Mucosa of descending colon (tissue), 3 donors: ENCODE measurements at regions not wholly inside any gene's neighbourhood (a gene's known extent, or its start where the extent isn't known, plus 50 kb on each side); places are given as distances from the start of the nearest gene placed in this dataset.
"Not testable (repeated sequence)": the region's sequence is repeated elsewhere in the genome, so short reads cannot be mapped to it uniquely, and the experiment has no call there.

Experiments
- ATAC-seq: fragments of 200-7000 bp; cut with Tn5 transposase; one replicate; pipeline ENCODE4 v1.9.1; 2020; ENCODE audit warnings: mild to moderate bottlenecking, moderate library complexity
- DNase-seq, 3 donors: peaks; one replicate each; pipeline ENCODE4 v3.0.0-alpha.2; 2020
- H3K36me3 ChIP-seq: fragments of 200-600 bp; one replicate; pipeline ENCODE4 v1.8.0; 2021; ENCODE audit warnings: low read depth, mild to moderate bottlenecking
- H3K4me1 ChIP-seq: fragments of 200-600 bp; one replicate; pipeline ENCODE4 v1.8.0; 2021; ENCODE audit warnings: low read depth, mild to moderate bottlenecking
- H3K4me3 ChIP-seq: fragments of 200-600 bp; one replicate; pipeline ENCODE4 v1.8.0; 2021; ENCODE audit warnings: mild to moderate bottlenecking
- H3K9me3 ChIP-seq: fragments of 200-600 bp; one replicate; pipeline ENCODE4 v1.8.0; 2021; ENCODE audit warnings: mild to moderate bottlenecking
- CTCF ChIP-seq: fragments of 200-600 bp; IDR thresholded peaks from one replicate; pipeline ENCODE4 v1.8.0; 2022; ENCODE audit warnings: antibody characterized with exemption, mild to moderate bottlenecking
- intact Hi-C, 2 donors: fragments of 100-400 bp; cut with DNase I in 1 of 2; cut with micrococcal nuclease in 1 of 2; formaldehyde crosslinking; loops; one replicate each; pipeline versions ENCODE4 v1.11.0 to v1.11.1; 2022; cut with DNase I, micrococcal nuclease
- donor health status: DM: no; HTN: no; CAD: no; lungs with moderate emphysema.
- donor health status: DM: no; HTN: no; CAD: no.
- donor health status: DM: no; HTN: yes; CAD: no.

GRCh38 chr12:131407221-131408035 lies 303.5 kb upstream of the SFSWAP start:
- no peak for ATAC-seq
- Histone ChIP-seq H3K4me3 (no peak overlapping the region), H3K9me3 (no peaks in the 10 kb centered on the region), H3K4me1 (no peaks in the 10 kb centered on the region), H3K36me3 (no peaks in the 10 kb centered on the region)
- intact Hi-C loops = no loop called here
- no peak for TF ChIP-seq CTCF
- no peak for DNase-seq

GRCh38 chr12:131408036-131408365 lies 302.9 kb upstream of the SFSWAP start:
- H3K4me3 ChIP-seq = no peak overlapping the region
- H3K36me3 ChIP-seq = no peaks in the 10 kb centered on the region
- intact Hi-C loops = no loop called here
- ATAC-seq (no peak), DNase-seq (no peak)
- no peak for TF ChIP-seq CTCF
- H3K9me3 ChIP-seq = no peaks in the 10 kb centered on the region
- no peaks in the 10 kb centered on the region for H3K4me1 ChIP-seq

GRCh38 chr12:131408484-131408883 lies 302.4 kb upstream of the SFSWAP start:
- Histone ChIP-seq H3K36me3 (no peaks in the 10 kb centered on the region), H3K9me3 (no peaks in the 10 kb centered on the region), H3K4me3 (no peak overlapping the region), H3K4me1 (no peaks in the 10 kb centered on the region)
- ATAC-seq (no peak), DNase-seq (no peak)
- intact Hi-C loops = no loop called here
- TF ChIP-seq CTCF = no peak

- Histone ChIP-seq H3K4me1 (no peaks in the 10 kb centered on the region), H3K4me3 (no peak overlapping the region), H3K9me3 (no peaks in the 10 kb centered on the region), H3K36me3 (no peaks in the 10 kb centered on the region)
- ATAC-seq = no peak
- TF ChIP-seq CTCF = no peak
- no peak for DNase-seq
- intact Hi-C loops = no loop called here
These were observed 301.7 kb upstream of the SFSWAP start for GRCh38 chr12:131409211-131409610.

- H3K9me3 ChIP-seq, H3K4me3 ChIP-seq, H3K4me1 ChIP-seq, DNase-seq, ATAC-seq, H3K36me3 ChIP-seq, intact Hi-C loops: not testable (repeated sequence)
These were observed 299.1 kb upstream of the SFSWAP start for GRCh38 chr12:131411827-131412226.

GRCh38 chr12:131413006-131413405 lies 297.9 kb upstream of the SFSWAP start:
- Histone ChIP-seq H3K4me1 (no peaks in the 10 kb centered on the region), H3K36me3 (no peaks in the 10 kb centered on the region), H3K9me3 (no peaks in the 10 kb centered on the region), H3K4me3 (no peak overlapping the region)
- DNase-seq (no peak), ATAC-seq (no peak)
- intact Hi-C loops = no loop called here
- TF ChIP-seq CTCF = no peak
